ENCODE measurements at regions not wholly inside any gene's neighbourhood (a gene's known extent, or its start where the extent isn't known, plus 50 kb on each side); places are given as distances from the start of the nearest gene placed in this dataset.

GRCh38 chr18:73693091-73693490 is 454.5 kb downstream of the FBXO15 start:
- Histone ChIP-seq H2BK5ac (ENCODE audit: insufficient read length, low read length) (no peak overlapping the region), H3K27ac (ENCODE audit: insufficient read length, low read depth, low read length) (no peak overlapping the region), H3K4me1 (ENCODE audit: insufficient read depth, low read length) (peaks cover 4% of the 10 kb centered on the region; the same call in 1 of the 2 replicates), H4K5ac (ENCODE audit: insufficient read length, low read depth, low read length) (no peak overlapping the region), H4K91ac (ENCODE audit: insufficient read length, low read depth, low read length) (no peak overlapping the region), H3K4ac (ENCODE audit: low read depth, low read length) (no peak overlapping the region), H2AFZ (ENCODE audit: low read length) (no peak overlapping the region), H2AK5ac (ENCODE audit: insufficient read length, low read length) (no peak overlapping the region), H2BK12ac (ENCODE audit: insufficient read length, low read depth, low read length) (no peak overlapping the region), H2BK120ac (ENCODE audit: low read depth, low read length, poor library complexity, severe bottlenecking) (no peak overlapping the region), H3K18ac (ENCODE audit: insufficient read length, low read depth, low read length) (no peak overlapping the region), H3K9ac (ENCODE audit: extremely low read depth, insufficient read length, low read length) (no peak overlapping the region), H3K9me3 (ENCODE audit: control insufficient read depth, low read depth, low read length) (no peaks in the 10 kb centered on the region), H3K23me2 (ENCODE audit: insufficient read length, low read depth, low read length, poor library complexity, severe bottlenecking) (no peaks in the 10 kb centered on the region), H3T11ph (ENCODE audit: low read length) (no peak overlapping the region), H2BK15ac (ENCODE audit: low read depth, low read length) (no peak overlapping the region), H3K56ac (ENCODE audit: insufficient read length, low read depth, low read length) (no peak overlapping the region), H4K8ac (replicated peaks; ENCODE audit: insufficient read length, low read depth, low read length) (no peak overlapping the region), H3K14ac (ENCODE audit: insufficient read depth, low read length) (no peak overlapping the region), H2BK20ac (ENCODE audit: low read depth, low read length, poor library complexity, severe bottlenecking) (no peak overlapping the region), H3K23ac (ENCODE audit: insufficient read length, low read depth, low read length) (no peak overlapping the region), H3K79me1 (ENCODE audit: insufficient read depth, low read depth, low read length, poor library complexity, severe bottlenecking) (no peaks in the 10 kb centered on the region), H3K79me2 (ENCODE audit: insufficient read depth, low read length) (no peaks in the 10 kb centered on the region), H4K20me1 (ENCODE audit: control insufficient read depth, insufficient read depth, insufficient read length) (no peaks in the 10 kb centered on the region), H3K4me2 (ENCODE audit: insufficient read depth, insufficient read length, low read length) (no peak overlapping the region), H3K27me3 (ENCODE audit: insufficient read depth, low read length) (no peaks in the 10 kb centered on the region)
- no peaks in the 10 kb centered on the region for H3K27me3 Mint-ChIP-seq (ENCODE audit: low read depth)
- no CpG with 5 or more reads among the region's 1 CpG for WGBS (ENCODE audit: extremely low coverage, insufficient read length, low lambda C conversion rate)
- TF ChIP-seq, protein P1, sequence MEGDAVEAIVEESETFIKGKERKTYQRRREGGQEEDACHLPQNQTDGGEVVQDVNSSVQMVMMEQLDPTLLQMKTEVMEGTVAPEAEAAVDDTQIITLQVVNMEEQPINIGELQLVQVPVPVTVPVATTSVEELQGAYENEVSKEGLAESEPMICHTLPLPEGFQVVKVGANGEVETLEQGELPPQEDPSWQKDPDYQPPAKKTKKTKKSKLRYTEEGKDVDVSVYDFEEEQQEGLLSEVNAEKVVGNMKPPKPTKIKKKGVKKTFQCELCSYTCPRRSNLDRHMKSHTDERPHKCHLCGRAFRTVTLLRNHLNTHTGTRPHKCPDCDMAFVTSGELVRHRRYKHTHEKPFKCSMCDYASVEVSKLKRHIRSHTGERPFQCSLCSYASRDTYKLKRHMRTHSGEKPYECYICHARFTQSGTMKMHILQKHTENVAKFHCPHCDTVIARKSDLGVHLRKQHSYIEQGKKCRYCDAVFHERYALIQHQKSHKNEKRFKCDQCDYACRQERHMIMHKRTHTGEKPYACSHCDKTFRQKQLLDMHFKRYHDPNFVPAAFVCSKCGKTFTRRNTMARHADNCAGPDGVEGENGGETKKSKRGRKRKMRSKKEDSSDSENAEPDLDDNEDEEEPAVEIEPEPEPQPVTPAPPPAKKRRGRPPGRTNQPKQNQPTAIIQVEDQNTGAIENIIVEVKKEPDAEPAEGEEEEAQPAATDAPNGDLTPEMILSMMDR (conservative IDR thresholded peaks at IDR 0.05) = no peak
- peaks cover 18 to 22% of the 10 kb centered on the region in 2 experiments for H3K4me1 Mint-ChIP-seq
- H3K4me3 Mint-ChIP-seq = no peak overlapping the region
- H3K9me3 Mint-ChIP-seq = peaks cover 6 to 9% of the 10 kb centered on the region in 2 experiments; a peak in 3 of 5 replicates
- no peak overlapping the region for H3K27ac Mint-ChIP-seq
- no peak for DNase-seq
- H3K36me3 Mint-ChIP-seq (ENCODE audit: insufficient read depth in 1 of 3, low read depth in 3 of 3) = peaks cover 0 to 12% (median 2%) of the 10 kb centered on the region in 3 experiments; a peak in 3 of 7 replicates

Data from H9 (cell line).